Transverse colon (tissue), 4 donors: ENCODE measurements at regions not wholly inside any gene's neighbourhood (a gene's known extent, or its start where the extent isn't known, plus 50 kb on each side); places are given as distances from the start of the nearest gene placed in this dataset.
A peak's percentile ranks its signal among the peaks of the same experiment; 100 is the strongest.

Experiments used
- DNase-seq: peaks from one replicate; pipeline ENCODE4 v3.0.0-alpha.2; 2019
- H3K27ac ChIP-seq, 4 donors: fragments of 200-600 bp; sonication (generic); 2 replicates each; pipeline ENCODE4 v1.5.1; 2016 to 2018; ENCODE audit warnings: inconsistent platforms in 4 of 4
- H3K27me3 ChIP-seq: fragments of 200-600 bp; sonication (generic); 2 replicates; pipeline ENCODE4 v1.5.1; 2017; ENCODE audit warnings: inconsistent platforms
- H3K36me3 ChIP-seq, 4 donors: fragments of 200-600 bp; sonication (generic); 2 replicates each; pipeline ENCODE4 v1.5.1; 2017 to 2019; ENCODE audit warnings: inconsistent platforms in 4 of 4
- H3K4me1 ChIP-seq, 4 donors: fragments of 200-600 bp; sonication (generic); 2 replicates each; pipeline ENCODE4 v1.5.1; 2017 to 2020; ENCODE audit warnings: inconsistent platforms in 4 of 4
- H3K4me3 ChIP-seq, 4 donors: fragments of 200-600 bp; sonication (generic); 1 replicate in 1 of 4; 2 replicates in 3 of 4; pipeline versions ENCODE4 v1.5.1 to v1.6.1; 2017 to 2019; ENCODE audit warnings: inconsistent platforms in 4 of 4
- H3K9me3 ChIP-seq, 2 donors: fragments of 200-600 bp; sonication (generic); 2 replicates each; pipeline ENCODE4 v1.5.1; 2017 to 2019; ENCODE audit warnings: inconsistent platforms in 2 of 2
- CTCF ChIP-seq, 5 experiments: fragments of 200-600 bp in 3 of 5; fragments of 450-650 bp in 2 of 5; sonication (generic) in 3 of 5; IDR thresholded peaks; 1 replicate in 2 of 5; 2 replicates in 3 of 5; pipeline ENCODE4 v1.5.1; 2016 to 2017; ENCODE audit warnings: antibody characterized with exemption in 5 of 5, inconsistent platforms in 3 of 5, mild to moderate bottlenecking in 2 of 5, moderate library complexity in 1 of 5
- EP300 ChIP-seq: sonication (generic); formaldehyde crosslinking; IDR thresholded peaks from one replicate; pipeline ENCODE4 v1.6.1; 2017; ENCODE audit warnings: antibody characterized with exemption, low read depth
- POLR2A ChIP-seq: fragments of 450-650 bp; IDR thresholded peaks from one replicate; pipeline ENCODE4 v1.6.1; 2016; ENCODE audit warnings: antibody characterized with exemption, mild to moderate bottlenecking, moderate library complexity
- POLR2AphosphoS5 ChIP-seq, 3 donors: sonication (generic); formaldehyde crosslinking; IDR thresholded peaks; one replicate each; pipeline ENCODE4 v1.6.1; 2016; ENCODE audit warnings: antibody characterized with exemption in 3 of 3
- WGBS, 2 donors: methylation state at CpG; one replicate each; pipeline ENCODE4 v1.1.5; 2018; ENCODE audit warnings: low coverage in 1 of 2; 5-methylcytosine and 5-hydroxymethylcytosine counted together
- in situ Hi-C, 4 donors: fragments of 200-750 bp; cut with MboI; loops; one replicate each; pipeline versions ENCODE4 v1.15.0 to v1.15.1; 2017; ENCODE audit warnings: low sequenced_read_pairs in 3 of 4, low pct_ligation_motif_present in 1 of 4, low pct_unique_long_range_greater_than_20kb in 1 of 4
- intact Hi-C: fragments of 100-400 bp; cut with DNase I; formaldehyde crosslinking; loops from one replicate; pipeline ENCODE4 v1.15.1; 2023; ENCODE audit warnings: low total_unique reads

- Histone ChIP-seq H3K27ac (no peak overlapping the region), H3K27me3 (no peaks in the 10 kb centered on the region), H3K36me3 (no peaks in the 10 kb centered on the region), H3K9me3 (no peaks in the 10 kb centered on the region), H3K4me3 (no peak overlapping the region), H3K4me1 (no peaks in the 10 kb centered on the region)
- WGBS, 2 donors, result 80 to 86% methylated on average over 3 to 6 of the region's 6 CpGs
- in situ Hi-C loops, result loop anchor here in 1 of 4 donors (10.0 kb wide), 1 partner anchor 46 kb away; no protein-coding TSS in a partner anchor
- intact Hi-C loops, result no loop called here
- DNase-seq, result no peak
- TF ChIP-seq POLR2A (no peak), POLR2AphosphoS5 (IDR thresholded peaks at IDR 0.05) (no peak), CTCF (IDR thresholded peaks at IDR 0.05) (no peak), EP300 (no peak)
Measured at GRCh38 chr3:124540550-124541211, 189.6 kb upstream of the UMPS start.

- TF ChIP-seq EP300, result no peak
- TF ChIP-seq POLR2AphosphoS5 (IDR thresholded peaks at IDR 0.05), result no peak
- TF ChIP-seq CTCF (IDR thresholded peaks at IDR 0.05), result no peak
- no peak for TF ChIP-seq POLR2A
- Histone ChIP-seq H3K4me1 (no peaks in the 10 kb centered on the region), H3K27ac (no peak overlapping the region), H3K27me3 (no peaks in the 10 kb centered on the region), H3K36me3 (no peaks in the 10 kb centered on the region), H3K9me3 (no peaks in the 10 kb centered on the region), H3K4me3 (no peak overlapping the region)
- WGBS, 2 donors, result 74 to 77% methylated on average over 5 to 6 of the region's 6 CpGs
- DNase-seq, result no peak
- intact Hi-C loops (no loop called here), in situ Hi-C loops (loop anchor here in 1 of 4 donors (10.0 kb wide), 1 partner anchor 48 kb away; no protein-coding TSS in a partner anchor)
Measured at GRCh38 chr3:124542214-124542869, 187.9 kb upstream of the UMPS start.

GRCh38 chr3:124545891-124546290, 184.4 kb upstream of the UMPS start:
- TF ChIP-seq POLR2A (no peak), CTCF (IDR thresholded peaks at IDR 0.05) (no peak), POLR2AphosphoS5 (IDR thresholded peaks at IDR 0.05) (no peak), EP300 (no peak)
- no peak for DNase-seq
- WGBS, 2 donors, result 76 to 87% methylated on average over 3 of the region's 3 CpGs
- in situ Hi-C loops, result loop anchor here in 1 of 4 donors (10.0 kb wide), 1 partner anchor 51 kb away; no protein-coding TSS in a partner anchor
- Histone ChIP-seq H3K4me3 (no peak overlapping the region), H3K36me3 (no peaks in the 10 kb centered on the region), H3K4me1 (peaks cover 0 to 7% (median 0%) of the 10 kb centered on the region in 4 donors), H3K9me3 (no peaks in the 10 kb centered on the region), H3K27ac (no peak overlapping the region), H3K27me3 (no peaks in the 10 kb centered on the region)
- intact Hi-C loops, result no loop called here

- in situ Hi-C loops (loop anchor here in 2 of 4 donors (10.0 to 25.0 kb wide), 2 partner anchors 57 to 360 kb away; no protein-coding TSS in a partner anchor), intact Hi-C loops (no loop called here)
- peak; percentile 51 for DNase-seq
- 53% methylated on average over 5 of the region's 5 CpGs; no CpG with 5 or more reads in 1 of the 2 donors for WGBS, 2 donors
- TF ChIP-seq CTCF (IDR thresholded peaks at IDR 0.05) (no peak), POLR2AphosphoS5 (IDR thresholded peaks at IDR 0.05) (peak in 1 of 3 donors; percentile 31)
- H3K4me1 ChIP-seq, result peaks cover 0 to 39% (median 18%) of the 10 kb centered on the region in 4 donors
- no peaks in the 10 kb centered on the region for H3K36me3 ChIP-seq
- no peaks in the 10 kb centered on the region for H3K9me3 ChIP-seq
- no peak overlapping the region for H3K4me3 ChIP-seq
- H3K27ac ChIP-seq, result peak overlapping the region in 1 of 4 donors; percentile 10
- no peaks in the 10 kb centered on the region for H3K27me3 ChIP-seq
Measured at GRCh38 chr3:124552224-124552623, 178.0 kb upstream of the UMPS start.
